NCI-H2196 treated with DMSO at 0.1 percent for 48 hours (cell line): ENCODE measurements at regions not wholly inside any gene's neighbourhood (a gene's known extent, or its start where the extent isn't known, plus 50 kb on each side); places are given as distances from the start of the nearest gene placed in this dataset.

ENCODE experiments used
- DNase-seq: peaks from one replicate; lab custom pipeline; 2025; ENCODE audit not compliant: unreplicated experiment; lab: John Stamatoyannopoulos, UW

DNA sequence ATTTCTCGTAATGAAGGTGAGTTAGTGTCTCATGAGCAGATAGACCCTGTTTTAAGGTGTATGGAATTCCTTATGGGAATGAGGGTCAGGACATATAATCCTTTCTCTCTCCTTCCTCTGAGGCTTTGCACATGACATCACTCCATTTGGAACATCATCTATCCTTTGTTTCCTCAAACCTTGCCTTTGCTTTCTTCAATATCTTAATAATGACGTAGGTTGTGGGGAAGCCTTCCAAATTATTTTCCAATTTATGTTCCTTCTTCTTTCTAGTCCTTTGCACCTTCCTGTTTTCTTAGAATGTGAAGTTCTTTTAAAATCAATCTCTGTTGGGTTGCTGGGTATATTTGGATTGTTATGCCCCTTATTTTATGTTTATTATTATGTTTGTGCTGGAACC is 502.9 kb upstream of the STXBP6 start:
- no peak for DNase-seq

DNA sequence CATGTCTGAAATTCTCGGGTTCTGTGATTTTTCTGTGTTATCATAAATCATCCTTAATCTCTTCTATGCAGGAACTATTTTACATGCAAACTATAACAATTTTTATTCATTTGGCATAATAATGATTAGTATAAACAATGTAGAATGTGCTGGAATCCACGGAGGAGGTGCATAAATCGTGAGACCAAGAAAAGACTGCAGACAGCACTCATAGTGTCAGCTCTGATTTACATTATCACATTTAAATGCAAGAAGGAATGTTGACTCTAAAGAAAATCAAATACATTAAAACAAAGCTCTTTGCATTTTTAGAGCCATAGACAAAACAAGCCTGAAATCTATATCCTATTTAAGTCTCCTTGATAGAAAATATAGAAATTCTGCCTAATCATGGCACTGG is 501.7 kb upstream of the STXBP6 start:
- no peak for DNase-seq

DNA sequence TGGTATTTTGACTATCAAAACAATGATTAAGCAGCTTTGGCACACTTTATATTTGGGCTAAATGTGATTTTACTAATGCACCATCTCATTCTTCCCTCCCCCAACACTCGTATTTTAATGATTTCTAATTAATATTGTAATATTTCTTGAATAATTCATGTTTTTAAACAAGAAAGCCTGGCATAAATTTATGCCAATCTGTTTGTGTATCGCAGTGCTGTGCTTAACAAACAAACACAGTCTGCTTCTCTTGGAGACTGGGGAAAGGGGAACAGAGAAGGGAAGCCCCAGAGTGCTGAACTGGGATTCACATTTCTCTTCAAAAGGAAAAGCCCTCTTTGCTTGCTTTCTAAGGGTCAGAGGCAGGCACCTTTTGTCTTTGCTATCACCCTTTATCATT is 496.9 kb upstream of the STXBP6 start:
- no peak for DNase-seq

DNA sequence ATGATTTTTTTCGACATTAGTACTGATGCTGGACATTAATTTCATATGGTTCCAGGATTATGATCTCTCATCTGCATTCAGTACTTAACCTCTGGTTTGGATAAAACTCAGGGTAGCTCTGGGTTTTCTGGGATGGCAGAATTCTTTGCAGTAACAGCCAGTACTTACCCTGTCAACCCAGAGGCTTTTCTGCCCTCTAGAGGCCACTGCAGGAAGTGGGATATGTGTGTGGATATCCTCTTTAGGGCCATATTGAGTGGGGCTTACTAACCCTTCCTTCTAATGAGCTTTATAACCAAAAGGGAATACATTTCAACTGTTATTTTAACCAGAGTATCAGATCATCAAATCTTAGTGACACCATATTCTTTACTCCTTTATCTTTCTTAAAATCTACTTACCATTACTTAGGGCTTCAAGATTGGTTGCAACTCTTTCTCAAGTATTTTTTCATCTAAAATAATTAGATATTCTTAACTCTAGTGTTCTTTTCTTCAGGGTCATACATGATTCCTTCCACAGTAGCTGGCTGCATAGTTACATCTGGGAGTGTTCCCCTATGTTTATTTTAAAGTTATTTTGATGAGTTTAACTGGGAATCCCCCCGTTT is 488.0 kb upstream of the STXBP6 start:
- DNase-seq, result no peak

DNA sequence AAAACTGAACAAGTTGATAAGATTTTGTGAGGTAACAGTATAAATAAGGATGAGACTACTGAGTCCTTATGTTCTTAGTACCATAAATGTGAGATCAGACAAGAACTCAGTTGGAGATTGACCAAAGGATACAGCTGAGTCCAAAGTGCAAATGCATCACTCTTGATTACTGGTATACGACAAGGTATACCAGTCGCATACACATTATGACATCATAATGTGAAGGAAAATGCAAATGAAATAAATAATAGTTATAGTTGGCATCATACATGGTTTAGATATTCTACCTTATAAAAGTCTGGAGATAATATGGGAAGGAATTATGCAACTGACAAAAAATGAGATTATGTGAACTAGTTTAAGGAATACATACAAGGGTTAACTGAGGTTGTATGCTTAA is 476.3 kb upstream of the STXBP6 start:
- DNase-seq, result no peak

DNA sequence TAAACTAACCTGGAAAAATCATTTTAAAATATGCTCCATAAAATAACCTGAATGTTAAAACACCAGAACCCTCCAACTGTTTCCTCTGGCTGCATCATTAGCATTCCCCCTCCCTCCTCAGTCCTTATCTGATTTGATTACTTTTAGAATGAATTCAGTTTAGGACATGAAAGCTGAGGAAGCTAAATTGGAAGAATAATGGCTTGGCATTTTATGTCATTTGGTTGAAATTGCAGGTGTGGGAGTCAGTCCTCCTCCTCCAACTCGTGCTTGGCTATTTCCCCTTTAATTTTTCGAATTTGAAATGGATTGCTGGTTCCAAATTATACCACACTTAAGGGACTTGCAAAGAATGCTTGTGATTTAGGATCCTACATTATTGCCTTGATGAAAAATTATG is 473.0 kb upstream of the STXBP6 start:
- DNase-seq, result no peak

DNA sequence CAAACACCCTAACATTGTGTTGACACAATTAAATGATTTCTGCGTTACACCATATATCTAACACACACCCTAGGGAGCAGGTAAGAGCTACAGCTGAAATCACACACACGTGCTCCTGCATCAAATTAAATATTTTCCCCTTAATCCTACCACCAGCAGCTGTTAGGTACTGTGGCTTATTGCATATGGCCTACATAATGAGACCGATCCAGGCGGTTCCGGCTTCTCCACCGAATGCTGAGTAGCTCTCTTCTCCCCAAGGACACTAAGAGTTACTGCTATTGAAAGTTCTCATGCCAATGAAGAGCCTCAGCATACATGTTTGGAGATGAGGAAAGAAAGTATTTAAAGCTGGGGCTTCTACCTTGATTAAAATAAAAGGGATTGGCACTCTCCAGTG is 472.2 kb upstream of the STXBP6 start:
- DNase-seq, result no peak

DNA sequence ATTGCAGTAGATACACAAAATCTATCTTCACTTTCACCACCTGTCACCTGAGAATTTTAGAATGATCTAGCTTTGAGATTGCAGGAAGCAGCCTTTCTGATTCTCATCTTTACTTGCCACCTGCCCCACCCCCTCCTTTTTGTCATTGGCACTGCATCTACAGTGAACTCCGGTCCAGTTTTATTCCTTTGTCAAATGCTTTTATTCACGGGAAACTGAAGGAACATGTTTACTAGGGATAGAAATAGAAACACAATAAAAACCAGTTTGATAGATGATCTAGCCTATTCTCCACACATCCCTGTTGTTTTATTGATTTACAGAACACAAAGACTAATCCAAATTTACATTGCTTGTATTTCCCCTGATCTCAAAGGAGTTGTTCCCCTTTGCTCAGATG is 471.7 kb upstream of the STXBP6 start:
- DNase-seq, result no peak

DNA sequence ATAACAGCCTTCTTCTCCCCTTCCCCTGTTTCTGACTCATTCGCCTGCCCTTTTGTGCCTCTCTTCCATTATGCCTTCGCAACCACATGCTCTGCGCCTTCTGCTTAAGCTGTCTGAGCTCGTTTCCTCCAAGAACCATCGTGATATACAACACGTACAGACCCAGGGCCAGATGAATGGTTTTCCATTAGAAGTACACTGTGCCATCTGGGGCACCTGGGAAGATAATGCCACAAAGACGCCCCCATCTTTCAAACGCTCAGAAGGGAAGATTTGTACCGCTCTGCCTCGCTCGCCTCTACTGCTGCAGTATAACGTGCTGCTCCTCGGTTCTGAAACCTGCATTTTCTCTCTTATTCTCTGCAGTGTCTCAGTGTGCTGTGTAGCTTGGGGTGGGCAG is 470.9 kb upstream of the STXBP6 start:
- DNase-seq, result no peak

DNA sequence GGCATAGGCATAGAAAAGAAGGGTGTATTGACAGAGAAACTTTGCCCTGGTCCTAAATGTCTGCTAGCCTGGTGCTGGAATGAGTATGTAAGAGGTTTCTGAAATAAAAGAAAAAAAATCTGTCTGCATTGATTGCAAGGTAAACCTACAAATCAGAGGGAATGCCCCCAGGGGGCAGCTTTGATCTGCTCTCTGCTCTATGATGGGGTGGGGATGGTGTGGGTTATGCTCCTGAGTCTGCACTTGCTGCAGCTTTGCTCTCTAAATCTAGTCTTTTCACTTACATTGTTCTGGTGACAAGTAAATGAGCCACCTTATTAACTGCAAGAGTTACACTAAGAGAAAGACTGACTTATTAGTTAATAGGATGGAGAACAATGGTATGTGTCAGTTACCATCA is 468.4 kb upstream of the STXBP6 start:
- DNase-seq, result no peak

DNA sequence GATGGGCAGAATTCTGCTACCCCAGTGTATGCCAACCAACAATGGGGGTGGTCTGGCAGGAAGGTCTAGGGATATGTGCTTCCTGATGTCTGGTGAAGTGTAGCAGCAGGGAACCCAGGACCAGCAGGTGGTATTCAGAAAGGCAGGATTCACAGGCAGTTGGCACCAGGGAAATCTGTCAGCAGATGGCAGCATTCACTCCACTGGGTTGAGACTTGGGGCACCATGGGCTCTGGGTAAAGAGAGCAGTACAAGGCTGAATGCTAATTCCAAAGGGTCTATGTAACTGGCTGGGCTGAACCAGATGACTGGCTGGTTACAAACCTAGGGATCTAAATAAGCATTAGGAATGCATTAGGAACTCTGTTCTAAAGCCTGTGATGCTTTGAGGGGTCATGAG is 466.9 kb upstream of the STXBP6 start:
- DNase-seq, result no peak

DNA sequence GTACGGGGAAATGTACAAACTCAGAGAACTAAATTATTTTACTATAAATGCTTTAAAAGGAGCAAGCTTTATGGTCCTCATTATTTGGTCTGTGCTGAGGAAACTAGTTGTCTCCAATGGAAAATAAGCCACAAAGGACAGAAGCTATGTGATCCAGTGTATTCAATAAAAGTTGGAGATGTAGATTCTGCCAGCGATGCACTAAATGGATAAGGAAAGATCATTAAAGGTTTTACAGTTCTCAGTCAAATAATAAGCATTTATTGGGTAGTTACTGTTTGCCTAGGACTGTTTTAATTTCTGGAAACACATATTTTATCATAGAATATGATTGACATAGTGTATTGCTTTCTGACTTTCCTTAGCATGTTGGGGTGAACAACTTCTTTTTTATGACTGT is 458.9 kb upstream of the STXBP6 start:
- DNase-seq, result no peak

DNA sequence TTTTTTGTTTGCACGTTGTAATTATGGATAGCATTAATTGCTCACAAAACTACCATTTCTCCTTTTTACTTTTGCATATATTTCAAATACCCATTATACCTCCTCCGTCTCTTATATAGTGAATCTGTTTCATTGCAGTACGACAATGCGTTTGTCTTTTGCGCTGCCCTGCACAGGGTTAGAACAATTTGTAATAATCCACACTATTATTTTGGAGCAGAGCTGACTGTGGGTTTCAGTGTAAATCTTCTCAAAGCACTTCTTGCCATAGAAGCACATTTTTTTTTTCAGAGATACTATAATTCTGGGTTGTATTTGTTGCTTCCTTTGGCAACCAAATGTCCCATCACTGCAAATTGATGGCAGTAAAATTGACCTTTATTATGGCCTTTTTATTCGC is 451.8 kb upstream of the STXBP6 start:
- no peak for DNase-seq

DNA sequence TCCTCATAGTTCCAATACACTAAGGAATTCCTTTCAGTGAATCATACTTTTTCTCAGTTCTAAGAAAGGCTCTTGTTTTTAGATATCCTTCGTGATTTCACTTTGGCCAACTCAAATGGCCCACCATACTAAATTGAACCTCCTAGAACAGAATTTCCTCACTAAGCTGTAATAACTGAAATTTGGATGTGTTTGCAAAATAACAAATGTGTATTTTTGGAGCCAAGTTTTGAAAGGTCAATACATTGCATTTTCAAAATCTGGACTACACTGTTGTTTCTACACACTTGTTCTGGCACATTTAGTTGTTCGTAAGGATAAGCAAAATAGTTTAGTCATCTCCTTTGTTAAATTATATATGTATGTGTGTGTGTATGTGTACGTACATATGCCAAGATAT is 439.0 kb upstream of the STXBP6 start:
- no peak for DNase-seq

DNA sequence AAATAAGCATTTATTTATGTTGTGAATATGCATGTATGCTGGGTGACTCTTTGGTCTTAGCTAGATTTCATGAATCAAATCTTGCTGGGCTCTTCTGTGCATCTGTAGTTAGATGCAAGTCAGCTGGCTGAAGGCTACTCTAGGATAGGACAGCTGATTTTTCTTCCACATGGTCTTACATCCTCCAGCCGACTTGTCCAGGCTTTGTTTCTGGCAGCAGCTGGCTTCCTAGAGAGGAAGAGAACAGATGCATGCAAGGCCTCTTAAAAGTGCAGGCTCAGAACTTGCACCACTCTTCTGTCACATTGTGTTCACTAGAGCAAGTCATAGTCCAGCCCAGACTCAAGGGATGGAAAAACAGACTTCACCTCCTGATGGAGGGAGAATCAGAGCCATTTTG is 435.4 kb upstream of the STXBP6 start:
- DNase-seq, result no peak

DNA sequence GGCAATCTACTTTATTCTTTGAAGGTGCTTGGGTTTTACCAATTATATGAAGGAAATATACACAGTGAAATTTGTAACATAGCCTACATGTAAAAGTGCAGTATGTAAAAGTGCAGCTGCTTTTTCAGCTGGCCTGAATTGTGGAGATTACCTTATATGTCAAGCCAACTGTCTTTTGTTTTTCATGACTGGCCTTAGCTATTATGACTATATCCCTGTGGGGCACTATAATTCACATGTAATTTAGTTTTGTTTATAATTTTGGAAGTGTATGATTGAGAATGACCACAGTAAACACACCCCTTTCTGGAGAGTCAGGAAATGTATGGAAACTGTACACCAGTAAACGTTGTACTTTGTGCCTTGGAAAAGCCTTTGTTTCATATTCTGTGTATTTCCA is 435.0 kb upstream of the STXBP6 start:
- DNase-seq, result no peak

DNA sequence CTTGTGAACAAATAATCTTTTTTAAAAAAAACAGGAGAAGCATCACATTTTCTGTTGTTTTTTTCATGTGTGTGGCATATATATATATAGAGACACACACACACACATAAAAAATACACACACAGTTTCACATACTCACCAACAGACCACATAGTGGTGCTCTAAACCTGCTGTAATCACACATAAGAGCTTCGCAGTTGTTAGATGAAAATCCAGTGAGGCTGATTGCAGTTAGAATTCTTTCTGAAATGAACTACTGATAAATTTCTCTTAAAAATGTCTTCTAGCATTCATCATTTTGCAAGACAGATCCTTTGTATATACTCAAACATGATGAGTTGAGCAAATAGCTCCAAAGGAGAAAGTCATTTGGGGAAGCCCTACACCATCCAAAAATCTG is 434.3 kb upstream of the STXBP6 start:
- no peak for DNase-seq

DNA sequence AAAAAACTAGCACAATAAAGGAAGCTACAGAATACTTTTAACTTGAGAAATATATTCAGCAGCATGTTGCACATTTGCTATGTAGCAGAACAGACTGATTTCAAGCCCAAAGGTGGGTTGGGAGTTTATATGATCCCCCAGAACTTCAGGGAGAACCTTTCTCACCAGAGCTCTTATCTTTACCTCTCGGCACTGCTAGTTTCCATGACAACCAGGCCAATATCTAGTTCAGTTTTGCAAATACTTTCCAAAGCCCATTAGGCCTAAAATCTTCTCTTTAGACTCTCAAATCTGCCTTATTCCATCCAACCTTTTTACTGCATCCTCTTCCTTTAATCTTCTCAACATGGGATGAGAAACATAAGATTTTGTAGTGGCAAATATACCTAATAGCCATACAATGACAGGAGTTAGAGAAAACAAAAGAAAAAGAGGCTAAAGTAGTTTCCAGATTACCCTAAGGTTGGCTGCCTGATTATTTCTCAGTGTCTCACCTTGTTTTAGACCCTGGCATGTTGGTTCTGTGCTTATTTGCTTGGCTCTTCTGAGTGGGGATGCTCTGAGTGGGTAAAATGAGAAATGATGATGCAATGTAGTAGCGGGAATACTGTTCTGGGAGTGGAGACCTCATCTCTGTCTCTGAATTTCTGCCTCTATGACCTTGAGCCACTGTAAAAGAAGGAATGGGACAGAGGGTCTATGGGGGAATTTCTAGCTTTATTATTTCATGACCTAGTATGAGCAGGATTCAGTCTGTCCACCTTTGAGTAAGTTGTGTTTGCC is 427.6 kb upstream of the STXBP6 start:
- no peak for DNase-seq

DNA sequence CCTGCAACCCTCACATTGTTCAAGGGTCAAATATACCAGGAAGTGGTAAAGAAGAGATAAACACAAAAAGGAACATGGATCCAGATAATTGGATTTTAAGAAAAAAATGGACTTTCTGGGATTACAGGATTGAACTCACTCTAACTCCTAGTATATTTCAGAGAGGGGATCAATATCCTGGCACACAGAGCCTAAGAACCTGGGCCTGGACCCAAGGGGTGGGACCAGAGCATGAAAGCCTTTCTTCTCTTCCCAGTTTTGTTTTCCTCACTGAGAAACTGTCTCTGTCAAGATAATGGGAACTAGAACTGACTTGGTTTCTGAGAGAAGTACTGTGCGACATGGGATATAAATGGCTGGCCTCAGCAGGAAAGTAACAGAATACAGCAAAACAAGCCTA is 422.8 kb upstream of the STXBP6 start:
- no peak for DNase-seq

DNA sequence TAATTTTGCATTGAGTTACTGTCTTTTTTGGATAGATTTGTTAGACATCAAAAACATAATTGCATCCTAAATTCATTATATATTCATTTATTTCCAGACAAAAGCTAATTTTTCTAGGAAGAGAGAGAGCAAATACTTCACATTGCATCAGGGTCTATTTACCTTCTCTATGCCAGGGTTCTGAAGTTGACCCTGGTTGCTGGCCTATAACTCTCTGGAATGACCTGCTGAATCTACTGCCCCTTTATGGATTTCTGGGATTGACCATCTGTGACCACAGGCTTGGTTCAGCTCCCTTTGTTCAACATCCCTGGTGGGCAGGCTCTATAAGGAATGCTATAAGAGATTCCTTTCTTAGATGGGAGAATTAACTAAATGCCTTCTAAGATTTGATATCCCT is 414.8 kb upstream of the STXBP6 start:
- DNase-seq, result no peak

DNA sequence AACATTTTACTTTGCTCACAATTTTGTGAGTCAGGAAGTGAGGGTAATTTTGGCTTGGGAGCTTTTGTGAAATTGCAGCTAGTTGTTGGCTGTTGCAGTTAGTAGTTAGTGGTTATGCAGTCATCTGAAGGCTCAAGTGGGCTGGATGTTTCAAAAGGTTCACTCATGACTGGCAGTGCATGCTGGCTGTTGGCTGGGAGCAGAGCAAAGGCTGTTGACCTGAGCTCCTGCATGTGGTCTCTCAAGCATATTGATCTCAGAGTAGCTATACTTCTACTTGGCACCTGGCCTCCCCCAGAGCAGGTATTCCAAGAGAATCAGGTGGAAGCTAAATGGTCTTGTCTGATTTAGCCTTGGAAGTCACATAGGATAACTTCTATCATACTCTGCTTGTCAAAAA is 414.1 kb upstream of the STXBP6 start:
- DNase-seq, result no peak

DNA sequence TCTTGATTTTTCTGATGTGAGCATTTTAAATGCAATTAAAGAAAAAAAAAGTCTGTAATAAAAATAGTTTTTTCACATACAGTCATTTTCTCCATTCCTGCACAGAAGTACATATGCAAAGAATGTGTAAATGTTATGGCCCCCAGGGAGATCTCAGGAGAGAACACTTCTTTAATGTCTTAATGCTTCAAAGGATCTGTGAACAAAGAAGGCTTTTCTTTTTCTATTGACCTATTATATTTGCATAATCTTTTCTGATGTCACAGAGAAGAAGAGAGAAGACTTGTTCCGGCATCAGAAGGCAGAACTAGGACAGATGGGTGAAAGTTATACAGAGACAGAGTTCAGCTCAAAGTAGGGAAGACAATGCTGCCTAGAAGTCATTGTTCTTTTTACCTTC is 413.5 kb upstream of the STXBP6 start:
- DNase-seq, result no peak

DNA sequence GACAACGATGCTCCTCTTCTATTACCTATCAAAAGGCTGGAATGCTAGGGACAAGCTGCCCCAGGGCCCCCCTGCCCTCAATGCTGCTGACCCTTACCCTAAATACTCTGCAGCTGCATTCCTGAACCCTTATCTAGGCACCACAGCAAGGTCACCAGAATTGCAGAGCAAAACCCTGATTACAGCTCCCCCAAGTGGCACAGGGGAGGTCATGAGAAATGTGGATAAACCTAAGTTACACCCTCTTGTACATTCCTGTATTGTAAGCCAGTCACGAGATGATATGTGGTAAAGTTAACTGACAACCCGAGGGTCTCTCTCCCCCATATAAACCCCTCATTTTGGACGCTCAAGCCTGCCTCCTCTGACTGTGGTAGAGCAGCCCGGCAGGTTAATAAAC is 411.8 kb upstream of the STXBP6 start:
- no peak for DNase-seq
